Anterior cingulate cortex (tissue), 58 donors: ENCODE measurements at regions not wholly inside any gene's neighbourhood (a gene's known extent, or its start where the extent isn't known, plus 50 kb on each side); places are given as distances from the start of the nearest gene placed in this dataset.

Experiments
- DNase-seq, 58 donors: peaks; one replicate each; lab custom pipeline; 2025; lab: John Stamatoyannopoulos, UW

GRCh38 chr13:106143930-106144709 is 391.3 kb downstream of the EFNB2 start:
- DNase-seq: no peak

- no peak for DNase-seq
These were observed 392.1 kb downstream of the EFNB2 start for GRCh38 chr13:106143392-106143791.

DNA sequence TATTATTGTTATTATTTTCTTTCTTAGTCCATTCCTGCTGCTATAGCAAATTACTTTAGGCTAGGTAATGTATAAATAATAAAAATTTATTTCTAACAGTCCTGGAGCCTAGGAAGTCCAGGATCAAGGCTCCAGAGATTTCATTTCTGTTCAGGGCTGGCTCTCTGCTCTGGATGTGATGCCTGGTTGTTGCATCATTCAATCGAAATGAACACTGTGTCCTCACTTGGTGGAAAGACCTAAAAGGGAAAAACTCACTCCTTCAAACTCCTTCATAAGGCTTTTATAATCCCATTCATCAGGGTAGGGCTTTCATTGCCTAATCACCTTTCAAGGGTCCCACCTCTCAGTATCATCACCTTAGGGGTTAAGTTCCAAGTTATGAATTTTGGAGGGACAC is 395.0 kb downstream of the EFNB2 start:
- no peak for DNase-seq

- no peak for DNase-seq
These were observed 395.5 kb downstream of the EFNB2 start for GRCh38 chr13:106139942-106140341.

- DNase-seq: no peak
These were observed 396.1 kb downstream of the EFNB2 start for GRCh38 chr13:106139377-106139776.

DNA sequence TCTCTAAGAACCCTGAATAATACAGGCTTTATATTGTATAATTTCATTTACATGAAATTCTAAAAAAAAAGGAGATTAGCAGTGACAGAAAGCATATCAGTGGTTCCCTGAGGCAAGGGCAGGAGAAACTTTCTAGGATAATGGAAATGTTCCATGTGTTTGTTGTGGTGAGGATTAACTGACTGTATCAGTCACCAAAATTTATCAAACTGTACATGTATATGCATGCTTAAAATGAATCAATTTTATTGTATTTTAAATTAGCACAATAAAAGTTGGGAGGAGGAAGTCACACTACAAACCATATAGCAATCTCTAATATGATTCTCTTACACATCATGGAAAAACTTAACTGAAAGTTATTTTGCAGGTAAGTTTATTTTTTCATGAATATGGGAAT is 396.8 kb downstream of the EFNB2 start:
- no peak for DNase-seq

DNA sequence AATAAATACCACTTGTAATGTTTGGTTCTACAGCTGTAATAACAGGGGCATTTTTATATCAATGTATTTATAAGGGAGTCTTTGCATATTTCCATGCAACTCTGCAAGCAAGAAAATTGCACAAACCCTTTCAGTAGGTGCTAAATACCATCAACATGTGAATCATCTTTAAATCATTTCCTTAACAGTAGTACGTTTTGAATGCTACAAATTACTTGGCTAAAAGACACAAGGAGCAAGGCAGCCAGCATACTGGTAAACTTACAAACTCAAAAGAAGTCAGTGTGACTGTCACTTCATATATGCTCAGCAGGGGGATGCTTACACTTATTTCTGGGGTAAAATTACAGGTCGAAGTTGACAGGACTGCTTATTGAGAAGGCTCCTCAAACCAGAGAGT is 402.4 kb downstream of the EFNB2 start:
- DNase-seq: no peak

GRCh38 chr13:106132216-106132615 is 403.2 kb downstream of the EFNB2 start:
- no peak for DNase-seq

DNA sequence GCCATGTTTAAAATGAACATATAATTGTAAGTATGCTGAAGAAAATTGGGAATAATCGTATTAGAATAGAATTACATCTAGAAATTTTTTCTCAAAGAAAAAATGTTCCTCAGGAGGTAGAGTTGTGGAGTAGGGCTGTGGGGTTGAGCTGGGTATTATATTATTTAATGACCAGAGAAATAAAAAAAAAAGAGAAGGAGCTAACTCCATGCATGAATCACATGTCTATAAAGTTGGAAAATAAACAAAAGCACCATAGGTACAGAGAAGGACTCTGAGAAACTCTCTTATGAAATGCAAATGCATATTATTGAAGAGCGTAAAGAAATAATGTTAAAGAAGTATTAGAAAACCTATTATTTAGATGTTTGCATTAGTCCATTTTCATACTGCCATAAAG is 405.5 kb downstream of the EFNB2 start:
- no peak for DNase-seq

- DNase-seq: no peak
These were observed 406.2 kb downstream of the EFNB2 start for GRCh38 chr13:106129273-106129672.

DNA sequence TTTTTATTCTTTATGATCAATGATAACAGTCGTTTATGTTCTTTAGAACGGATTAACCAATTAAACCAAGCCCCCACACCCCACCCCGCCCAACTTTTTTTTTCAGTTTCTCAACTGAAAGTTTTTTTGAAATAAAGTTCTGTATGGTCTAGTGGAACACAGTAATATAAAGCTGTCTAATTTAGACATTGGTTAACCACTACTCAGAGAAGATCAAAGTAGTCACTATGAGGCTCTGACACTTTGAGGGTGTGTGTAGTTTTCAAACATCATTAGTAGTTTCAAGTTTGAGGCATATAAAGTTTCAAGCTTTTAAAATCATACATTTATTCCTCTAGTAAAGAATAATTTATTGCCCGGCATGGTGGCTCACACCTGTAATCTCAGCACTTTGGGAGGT is 413.2 kb downstream of the EFNB2 start:
- no peak for DNase-seq

- DNase-seq: no peak
These were observed 414.2 kb downstream of the EFNB2 start for GRCh38 chr13:106121173-106121754.

- peak in 18 of 58 donors; percentile 1 to 59 (median 16) for DNase-seq
These were observed 416.5 kb downstream of the EFNB2 start for GRCh38 chr13:106118996-106119395.

DNA sequence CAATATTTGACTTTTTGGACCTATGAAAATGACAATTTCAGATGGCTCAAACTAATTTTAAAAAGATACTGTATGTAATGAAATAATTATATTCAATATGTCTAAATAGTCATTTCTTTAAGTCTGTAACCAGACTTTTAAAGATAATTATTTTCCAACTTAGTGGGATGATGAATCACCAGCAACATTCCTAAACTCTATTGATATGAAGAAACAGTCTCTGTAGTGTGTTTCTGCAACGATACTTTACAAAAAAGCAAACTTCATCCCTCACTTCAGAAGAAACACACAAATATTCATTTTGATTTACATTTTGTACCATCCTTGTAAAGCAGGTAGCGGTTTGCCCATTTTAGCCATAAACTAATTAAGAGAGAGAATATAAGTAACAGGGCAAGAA is 417.4 kb downstream of the EFNB2 start:
- no peak for DNase-seq

DNA sequence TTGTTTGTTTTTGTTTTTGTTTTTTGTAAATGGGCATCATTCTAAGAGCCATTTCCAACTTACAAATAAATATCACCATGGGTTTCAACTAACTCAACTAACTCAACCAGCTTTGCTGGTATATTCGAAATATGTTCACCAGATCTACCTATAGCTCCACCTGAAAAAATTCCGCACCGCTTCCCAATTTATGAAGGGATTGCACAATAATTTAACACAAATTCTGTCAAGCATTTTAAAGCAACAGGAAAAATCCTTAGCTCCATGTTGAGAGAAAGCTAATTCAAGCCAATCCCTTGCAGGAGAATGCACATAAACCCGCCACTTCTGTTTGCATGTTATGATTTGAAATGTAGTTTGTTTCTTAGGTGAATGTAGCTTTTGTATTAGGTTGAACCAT is 417.8 kb downstream of the EFNB2 start:
- no peak for DNase-seq

GRCh38 chr13:106117035-106117434 is 418.4 kb downstream of the EFNB2 start:
- no peak for DNase-seq

GRCh38 chr13:106115081-106115480 is 420.4 kb downstream of the EFNB2 start:
- no peak for DNase-seq

- no peak for DNase-seq
These were observed 421.7 kb downstream of the EFNB2 start for GRCh38 chr13:106113796-106114195.

DNA sequence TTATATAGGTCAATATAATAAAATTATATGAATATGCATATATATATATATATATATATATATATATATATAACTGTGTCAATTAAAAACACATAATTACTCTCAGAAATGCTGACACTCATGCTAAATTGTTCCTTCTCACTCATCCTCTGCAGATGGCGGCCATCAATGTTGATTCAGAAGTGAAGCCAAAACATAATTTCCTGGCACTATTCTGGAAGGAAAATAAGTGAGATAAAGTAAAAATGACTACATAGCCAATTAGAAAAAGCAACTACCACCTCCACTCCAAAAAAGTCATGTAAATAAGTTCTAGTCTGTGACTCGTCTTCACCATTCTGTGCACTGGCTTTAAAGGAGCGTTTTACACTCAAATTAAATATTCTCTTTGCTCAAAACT is 423.3 kb downstream of the EFNB2 start:
- no peak for DNase-seq

DNA sequence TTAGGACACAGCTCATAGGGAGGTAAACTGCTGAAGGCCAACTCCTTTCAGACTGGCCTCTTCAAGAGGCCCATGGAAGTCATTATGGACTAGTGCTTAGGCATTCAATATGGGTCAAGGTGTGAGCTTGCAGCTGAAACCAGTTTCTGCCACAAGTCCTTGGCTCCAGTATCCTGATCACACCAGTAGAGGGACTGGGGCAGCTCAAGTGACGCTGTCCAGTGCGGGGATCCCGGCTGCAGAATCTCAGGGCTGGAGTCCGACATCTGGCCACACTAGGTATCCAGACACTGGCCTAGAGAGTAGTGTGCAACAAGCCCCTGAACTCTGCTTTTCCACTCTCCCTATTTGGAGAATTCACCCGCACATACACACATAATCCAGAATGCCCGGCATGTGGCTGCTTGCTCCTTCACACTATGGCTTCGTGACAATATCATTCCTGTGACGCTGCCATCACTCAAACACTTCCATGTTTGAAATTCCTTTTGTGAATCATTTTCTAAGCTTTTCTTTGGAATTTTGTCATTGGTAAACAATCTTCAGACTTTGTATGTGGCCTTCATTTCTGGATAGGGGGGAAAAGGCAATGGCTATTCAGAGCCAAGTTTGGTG is 425.1 kb downstream of the EFNB2 start:
- DNase-seq: no peak

GRCh38 chr13:106109391-106109791 is 426.1 kb downstream of the EFNB2 start:
- DNase-seq: no peak

- DNase-seq: no peak
These were observed 427.1 kb downstream of the EFNB2 start for GRCh38 chr13:106108346-106108745.
